ENCODE measurements at regions not wholly inside any gene's neighbourhood (a gene's known extent, or its start where the extent isn't known, plus 50 kb on each side); places are given as distances from the start of the nearest gene placed in this dataset.
"Not testable (repeated sequence)": the region's sequence is repeated elsewhere in the genome, so short reads cannot be mapped to it uniquely, and the experiment has no call there.

DNA sequence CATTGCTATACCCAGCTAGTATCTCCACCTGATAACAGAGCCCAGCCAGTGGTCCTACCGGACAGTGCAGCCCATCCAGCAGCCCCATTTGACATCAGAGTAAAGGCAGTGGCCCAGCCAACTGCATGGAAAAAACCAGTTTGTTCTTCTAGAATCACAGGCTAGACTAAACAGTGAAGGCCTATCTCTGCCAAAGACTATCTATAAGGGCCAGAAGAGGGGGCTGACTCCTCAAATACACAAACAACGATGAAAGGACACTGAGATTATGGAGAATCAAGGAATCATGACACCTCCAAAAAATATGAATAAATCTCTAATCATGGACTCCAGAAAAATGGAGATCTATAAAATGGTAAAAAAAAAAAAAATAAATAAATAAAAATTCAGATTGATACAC, 546.4 kb upstream of the HTR2C start:
- Histone ChIP-seq H3K27ac (ENCODE audit: low read depth) (no peak overlapping the region), H3K36me3 (ENCODE audit: insufficient read depth) (no peaks in the 10 kb centered on the region), H3K4me3 (ENCODE audit: low read depth, low read length) (no peak overlapping the region), H3K4me1 (ENCODE audit: insufficient read depth) (no peaks in the 10 kb centered on the region)
- DNase-seq (ENCODE audit: extremely low spot score): no peak
- 85% methylated on average over 2 of the region's 2 CpGs for WGBS

- Histone ChIP-seq H3K4me3 (ENCODE audit: low read depth, low read length) (no peak overlapping the region), H3K36me3 (ENCODE audit: insufficient read depth) (no peaks in the 10 kb centered on the region), H3K27ac (ENCODE audit: low read depth) (no peak overlapping the region), H3K4me1 (ENCODE audit: insufficient read depth) (no peaks in the 10 kb centered on the region)
- DNase-seq (ENCODE audit: extremely low spot score): no peak
- 93% methylated on average over 5 of the region's 5 CpGs for WGBS
Measured at GRCh38 chrX:114028907-114029662, 554.8 kb upstream of the HTR2C start.

DNA sequence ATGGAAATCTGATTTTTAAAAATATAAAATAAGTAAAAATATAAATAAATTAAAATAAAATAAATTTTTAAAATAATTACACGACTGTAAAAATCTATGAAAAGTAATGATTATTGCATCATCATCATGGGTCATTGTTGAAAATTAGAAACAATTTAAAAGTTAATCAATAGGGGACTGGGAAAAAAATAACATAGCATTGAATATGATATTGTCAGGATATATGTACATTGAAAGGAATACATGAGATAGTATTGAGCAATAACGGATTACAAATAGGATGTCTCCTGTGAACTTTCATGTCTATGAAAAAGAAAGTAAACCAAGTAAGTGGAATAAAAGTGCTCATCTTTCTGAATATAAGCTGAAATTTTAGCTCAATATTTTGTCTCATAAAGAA, 566.8 kb upstream of the HTR2C start:
- DNase-seq (ENCODE audit: extremely low spot score): no peak
- WGBS: 91% methylated on average over 2 of the region's 2 CpGs
- H3K36me3 ChIP-seq (ENCODE audit: insufficient read depth): no peaks in the 10 kb centered on the region
- H3K27ac ChIP-seq (ENCODE audit: low read depth): no peak overlapping the region
- H3K4me3 ChIP-seq (ENCODE audit: low read depth, low read length): no peak overlapping the region
- no peaks in the 10 kb centered on the region for H3K4me1 ChIP-seq (ENCODE audit: insufficient read depth)

DNA sequence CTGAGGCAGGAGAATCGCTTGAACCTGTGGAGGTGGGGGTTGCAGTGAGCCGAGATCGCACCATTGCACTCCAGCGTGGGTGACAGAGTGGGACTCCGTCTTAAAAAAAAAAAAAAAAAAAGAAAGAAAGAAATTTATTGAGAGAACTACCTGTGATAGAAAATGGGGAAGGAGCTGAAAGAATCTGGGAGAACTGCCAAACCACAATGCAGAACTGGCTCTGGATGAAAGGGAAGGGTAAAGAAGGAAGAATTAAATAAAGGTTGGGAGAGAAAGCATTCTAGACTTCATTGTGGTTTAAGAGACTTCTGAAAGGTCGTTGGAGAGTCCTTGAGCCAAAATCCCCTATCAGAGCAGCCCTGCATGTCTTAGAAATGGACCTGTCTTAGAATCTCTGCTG, 567.9 kb upstream of the HTR2C start:
- no peak for DNase-seq (ENCODE audit: extremely low spot score)
- WGBS: 80% methylated on average over 6 of the region's 6 CpGs
- H3K4me1 ChIP-seq (ENCODE audit: insufficient read depth): no peaks in the 10 kb centered on the region
- H3K4me3 ChIP-seq (ENCODE audit: low read depth, low read length): no peak overlapping the region
- H3K27ac ChIP-seq (ENCODE audit: low read depth): no peak overlapping the region
- no peaks in the 10 kb centered on the region for H3K36me3 ChIP-seq (ENCODE audit: insufficient read depth)

- 85% methylated on average over 3 of the region's 3 CpGs for WGBS
- Histone ChIP-seq H3K27ac (ENCODE audit: low read depth) (no peak overlapping the region), H3K36me3 (ENCODE audit: insufficient read depth) (no peaks in the 10 kb centered on the region), H3K4me1 (ENCODE audit: insufficient read depth) (no peaks in the 10 kb centered on the region), H3K4me3 (ENCODE audit: low read depth, low read length) (no peak overlapping the region)
- DNase-seq (ENCODE audit: extremely low spot score): no peak
Measured at GRCh38 chrX:114006664-114007063, 577.2 kb upstream of the HTR2C start.

DNA sequence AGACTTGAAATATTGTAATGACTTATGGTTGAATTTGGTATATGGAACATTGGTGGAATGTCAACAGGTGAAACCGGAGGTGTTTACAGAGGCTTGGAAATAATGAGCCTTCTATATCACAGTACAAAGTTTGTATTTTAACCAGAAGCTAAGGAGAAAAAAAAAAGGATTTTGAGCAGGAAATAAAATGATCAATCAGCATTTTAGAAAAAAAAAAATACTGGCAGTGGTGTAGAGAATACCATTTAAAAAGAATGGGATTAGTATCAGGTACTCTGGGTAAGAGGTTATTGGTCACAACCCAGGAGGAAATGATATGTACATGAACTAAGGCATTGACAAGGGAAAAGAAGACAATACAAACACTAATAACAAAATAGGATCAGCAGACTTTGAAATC, 587.1 kb upstream of the HTR2C start:
- Histone ChIP-seq H3K27ac (ENCODE audit: low read depth) (no peak overlapping the region), H3K4me3 (ENCODE audit: low read depth, low read length) (no peak overlapping the region), H3K36me3 (ENCODE audit: insufficient read depth) (no peaks in the 10 kb centered on the region), H3K4me1 (ENCODE audit: insufficient read depth) (no peaks in the 10 kb centered on the region)
- 92% methylated on average over 1 of the region's 1 CpG for WGBS
- no peak for DNase-seq (ENCODE audit: extremely low spot score)

- H3K4me1 ChIP-seq (ENCODE audit: insufficient read depth); H3K4me3 ChIP-seq (ENCODE audit: low read depth, low read length); H3K27ac ChIP-seq (ENCODE audit: low read depth); H3K36me3 ChIP-seq (ENCODE audit: insufficient read depth); DNase-seq (ENCODE audit: extremely low spot score): not testable (repeated sequence)
- WGBS: 89% methylated on average over 9 of the region's 9 CpGs
Measured at GRCh38 chrX:113991720-113992119, 592.2 kb upstream of the HTR2C start.

- 44% methylated on average over 5 of the region's 5 CpGs for WGBS
Measured at GRCh38 chrX:113990669-113991068, 593.2 kb upstream of the HTR2C start.

DNA sequence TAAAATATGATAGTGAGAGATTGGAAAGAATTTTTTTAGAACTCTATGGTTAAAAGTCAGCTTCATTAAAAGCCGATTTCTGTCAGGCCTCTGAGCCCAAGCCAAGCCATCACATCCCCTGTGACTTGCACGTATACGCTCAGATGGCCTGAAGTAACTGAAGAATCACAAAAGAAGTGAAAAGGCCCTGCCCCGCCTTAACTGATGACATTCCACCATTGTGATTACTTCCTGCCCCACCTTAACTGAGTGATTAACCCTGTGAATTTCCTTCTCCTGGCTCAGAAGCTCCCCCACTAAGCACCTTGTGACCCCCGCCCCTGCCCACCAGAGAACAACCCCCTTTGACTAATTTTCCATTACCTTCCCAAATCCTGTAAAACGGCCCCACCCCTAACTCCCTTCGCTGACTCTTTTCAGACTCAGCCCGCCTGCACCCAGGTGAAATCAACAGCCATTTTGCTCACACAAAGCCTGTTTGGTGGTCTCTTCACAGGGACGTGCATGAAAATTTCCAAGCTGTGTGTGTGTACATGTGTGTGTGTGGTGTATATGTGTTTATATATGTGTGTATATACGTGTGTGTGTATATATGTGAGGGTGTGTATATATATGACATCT, 595.5 kb upstream of the HTR2C start:
- H3K36me3 ChIP-seq (ENCODE audit: insufficient read depth); DNase-seq (ENCODE audit: extremely low spot score): not testable (repeated sequence)
- 86% methylated on average over 10 of the region's 10 CpGs for WGBS

More at GRCh38 chrX:113990669-113991068, 593.2 kb upstream of the HTR2C start:
- H3K4me3 ChIP-seq (ENCODE audit: low read depth, low read length); H3K36me3 ChIP-seq (ENCODE audit: insufficient read depth); DNase-seq (ENCODE audit: extremely low spot score); H3K4me1 ChIP-seq (ENCODE audit: insufficient read depth); H3K27ac ChIP-seq (ENCODE audit: low read depth): not testable (repeated sequence)

DNA sequence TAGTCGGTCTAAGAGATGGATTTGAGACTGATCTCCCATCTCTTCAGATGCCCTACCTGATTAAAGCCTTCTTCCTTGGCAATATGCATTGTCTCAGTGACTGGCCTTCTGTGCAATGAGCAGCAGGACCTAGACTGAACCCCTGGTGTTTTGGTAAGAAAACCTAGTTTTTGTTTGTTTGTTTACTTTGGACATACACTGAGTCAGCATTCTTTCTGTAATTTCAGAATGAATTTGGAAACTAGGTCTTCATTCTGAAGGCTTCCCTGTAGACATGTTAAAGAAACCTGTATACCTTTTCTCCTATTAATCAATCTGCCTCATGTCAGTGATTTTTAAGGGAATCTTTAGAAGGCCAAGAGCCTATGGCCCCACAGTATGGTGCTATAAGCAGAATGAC, 597.5 kb upstream of the HTR2C start:
- 90% methylated on average over 1 of the region's 1 CpG for WGBS
- Histone ChIP-seq H3K36me3 (ENCODE audit: insufficient read depth) (no peaks in the 10 kb centered on the region), H3K4me3 (ENCODE audit: low read depth, low read length) (no peak overlapping the region), H3K27ac (ENCODE audit: low read depth) (no peak overlapping the region), H3K4me1 (ENCODE audit: insufficient read depth) (no peaks in the 10 kb centered on the region)
- no peak for DNase-seq (ENCODE audit: extremely low spot score)

More for the DNA sequence above, 595.5 kb upstream of the HTR2C start:
- not testable (repeated sequence) for H3K4me1 ChIP-seq (ENCODE audit: insufficient read depth); H3K27ac ChIP-seq (ENCODE audit: low read depth); H3K4me3 ChIP-seq (ENCODE audit: low read depth, low read length)

GRCh38 chrX:113982766-113983165, 601.1 kb upstream of the HTR2C start:
- H3K27ac ChIP-seq (ENCODE audit: low read depth): no peak overlapping the region
- H3K4me3 ChIP-seq (ENCODE audit: low read depth, low read length): no peak overlapping the region
- 73% methylated on average over 4 of the region's 4 CpGs for WGBS
- H3K4me1 ChIP-seq (ENCODE audit: insufficient read depth): no peaks in the 10 kb centered on the region
- DNase-seq (ENCODE audit: extremely low spot score): no peak
- H3K36me3 ChIP-seq (ENCODE audit: insufficient read depth): no peaks in the 10 kb centered on the region

GRCh38 chrX:113980953-113981352, 602.9 kb upstream of the HTR2C start:
- Histone ChIP-seq H3K4me1 (ENCODE audit: insufficient read depth) (no peaks in the 10 kb centered on the region), H3K27ac (ENCODE audit: low read depth) (no peak overlapping the region), H3K4me3 (ENCODE audit: low read depth, low read length) (no peak overlapping the region), H3K36me3 (ENCODE audit: insufficient read depth) (no peaks in the 10 kb centered on the region)
- 87% methylated on average over 2 of the region's 2 CpGs for WGBS
- DNase-seq (ENCODE audit: extremely low spot score): no peak

- H3K27ac ChIP-seq (ENCODE audit: low read depth): no peak overlapping the region
- DNase-seq (ENCODE audit: extremely low spot score): no peak
- 88% methylated on average over 1 of the region's 1 CpG for WGBS
- H3K4me1 ChIP-seq (ENCODE audit: insufficient read depth): no peaks in the 10 kb centered on the region
- no peak overlapping the region for H3K4me3 ChIP-seq (ENCODE audit: low read depth, low read length)
- no peaks in the 10 kb centered on the region for H3K36me3 ChIP-seq (ENCODE audit: insufficient read depth)
Measured at GRCh38 chrX:113977887-113978286, 606.0 kb upstream of the HTR2C start.

- no peaks in the 10 kb centered on the region for H3K36me3 ChIP-seq (ENCODE audit: insufficient read depth)
- no peak for DNase-seq (ENCODE audit: extremely low spot score)
- no peak overlapping the region for H3K4me3 ChIP-seq (ENCODE audit: low read depth, low read length)
- 88% methylated on average over 2 of the region's 2 CpGs for WGBS
- H3K27ac ChIP-seq (ENCODE audit: low read depth): no peak overlapping the region
- H3K4me1 ChIP-seq (ENCODE audit: insufficient read depth): no peaks in the 10 kb centered on the region
Measured at GRCh38 chrX:113975441-113975840, 608.4 kb upstream of the HTR2C start.

Measured in urinary bladder (tissue), 3 donors.